ENCODE measurements at regions not wholly inside any gene's neighbourhood (a gene's known extent, or its start where the extent isn't known, plus 50 kb on each side); places are given as distances from the start of the nearest gene placed in this dataset.
A peak's percentile ranks its signal among the peaks of the same experiment; 100 is the strongest.

DNA sequence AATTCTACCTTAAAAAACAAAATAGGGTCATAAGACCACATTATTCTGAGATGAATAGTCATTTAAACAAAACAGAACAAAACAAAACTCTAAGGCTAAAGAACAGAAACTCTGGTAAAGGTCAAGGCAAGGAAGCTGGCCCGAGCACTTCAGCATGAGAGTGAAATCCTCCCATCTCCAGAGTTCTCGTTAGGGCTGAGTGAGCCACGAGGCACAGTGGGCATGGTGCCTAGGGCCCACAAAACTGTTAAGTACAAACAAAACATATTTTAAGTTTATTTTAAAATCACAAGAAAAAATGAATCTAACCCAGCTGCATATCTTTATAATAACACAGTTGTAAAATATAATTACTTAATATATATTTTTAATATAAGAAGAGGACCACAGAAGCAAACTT is 417.8 kb upstream of the GBE1 start:
- no peak overlapping the region for H3K27ac ChIP-seq
- no peaks in the 10 kb centered on the region for H3K4me1 ChIP-seq
- no peak overlapping the region for H3K4me3 ChIP-seq
- no peaks in the 10 kb centered on the region for H3K36me3 ChIP-seq
- TF ChIP-seq, protein P1, sequence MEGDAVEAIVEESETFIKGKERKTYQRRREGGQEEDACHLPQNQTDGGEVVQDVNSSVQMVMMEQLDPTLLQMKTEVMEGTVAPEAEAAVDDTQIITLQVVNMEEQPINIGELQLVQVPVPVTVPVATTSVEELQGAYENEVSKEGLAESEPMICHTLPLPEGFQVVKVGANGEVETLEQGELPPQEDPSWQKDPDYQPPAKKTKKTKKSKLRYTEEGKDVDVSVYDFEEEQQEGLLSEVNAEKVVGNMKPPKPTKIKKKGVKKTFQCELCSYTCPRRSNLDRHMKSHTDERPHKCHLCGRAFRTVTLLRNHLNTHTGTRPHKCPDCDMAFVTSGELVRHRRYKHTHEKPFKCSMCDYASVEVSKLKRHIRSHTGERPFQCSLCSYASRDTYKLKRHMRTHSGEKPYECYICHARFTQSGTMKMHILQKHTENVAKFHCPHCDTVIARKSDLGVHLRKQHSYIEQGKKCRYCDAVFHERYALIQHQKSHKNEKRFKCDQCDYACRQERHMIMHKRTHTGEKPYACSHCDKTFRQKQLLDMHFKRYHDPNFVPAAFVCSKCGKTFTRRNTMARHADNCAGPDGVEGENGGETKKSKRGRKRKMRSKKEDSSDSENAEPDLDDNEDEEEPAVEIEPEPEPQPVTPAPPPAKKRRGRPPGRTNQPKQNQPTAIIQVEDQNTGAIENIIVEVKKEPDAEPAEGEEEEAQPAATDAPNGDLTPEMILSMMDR (IDR thresholded peaks at IDR 0.05), result no peak
- no peak for TF ChIP-seq POLR2A (IDR thresholded peaks at IDR 0.05)
- no peaks in the 10 kb centered on the region for H3K27me3 ChIP-seq
- 63 to 66% methylated on average over 3 of the region's 3 CpGs for WGBS, 2 donors
- intact Hi-C loops (cut with DNase I), result no loop called here
- no peaks in the 10 kb centered on the region for H3K9me3 ChIP-seq
- DNase-seq, result no peak

DNA sequence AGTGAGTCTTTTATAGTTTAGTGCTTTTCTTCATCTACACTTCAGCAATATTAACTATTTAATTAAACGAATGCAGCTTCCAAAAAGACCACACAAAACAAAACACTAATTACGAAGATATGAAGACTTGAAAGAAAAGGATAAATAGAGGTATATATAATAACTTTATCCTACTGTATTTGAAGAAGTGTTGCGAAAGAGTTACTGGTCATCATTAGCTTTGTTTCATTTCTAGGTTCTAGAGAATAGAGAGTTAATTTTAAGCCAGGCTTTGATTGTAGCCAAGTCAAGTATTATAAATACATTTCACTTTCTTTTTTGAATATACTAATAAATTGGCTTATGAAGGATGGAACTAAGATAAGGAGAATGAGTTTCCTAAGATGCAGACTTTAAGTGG is 416.8 kb upstream of the GBE1 start:
- H3K4me3 ChIP-seq, result no peak overlapping the region
- no peak overlapping the region for H3K27ac ChIP-seq
- H3K4me1 ChIP-seq, result no peaks in the 10 kb centered on the region
- no peaks in the 10 kb centered on the region for H3K9me3 ChIP-seq
- WGBS, 2 donors, result 79 to 83% methylated on average over 3 of the region's 3 CpGs
- H3K27me3 ChIP-seq, result no peaks in the 10 kb centered on the region
- no peaks in the 10 kb centered on the region for H3K36me3 ChIP-seq
- no peak for DNase-seq
- intact Hi-C loops (cut with DNase I), result no loop called here
- TF ChIP-seq POLR2A (IDR thresholded peaks at IDR 0.05), result no peak
- TF ChIP-seq, protein P1 (IDR thresholded peaks at IDR 0.05), result no peak

DNA sequence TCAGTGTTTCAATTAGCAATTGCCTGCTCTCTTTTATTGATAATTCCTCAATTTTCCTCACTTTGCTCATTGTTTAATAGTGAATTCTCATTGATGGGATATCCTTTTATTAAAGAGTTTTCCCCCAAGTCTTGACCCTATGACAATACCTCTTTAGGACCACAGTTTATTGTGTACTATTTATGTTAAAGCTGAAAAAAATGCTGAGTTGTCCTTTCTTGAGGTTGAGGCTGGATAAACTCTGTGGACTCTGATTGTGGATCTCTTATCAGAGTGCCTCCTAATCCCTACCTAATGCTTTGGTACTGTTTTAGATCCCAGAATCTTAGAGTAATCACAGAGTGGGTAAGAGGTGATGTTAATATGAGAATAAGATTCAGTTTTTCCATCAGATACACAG is 416.3 kb upstream of the GBE1 start:
- no peaks in the 10 kb centered on the region for H3K27me3 ChIP-seq
- H3K9me3 ChIP-seq, result no peaks in the 10 kb centered on the region
- H3K4me1 ChIP-seq, result no peaks in the 10 kb centered on the region
- no peaks in the 10 kb centered on the region for H3K36me3 ChIP-seq
- H3K4me3 ChIP-seq, result no peak overlapping the region
- intact Hi-C loops (cut with DNase I), result no loop called here
- no peak for DNase-seq
- TF ChIP-seq, protein P1 (IDR thresholded peaks at IDR 0.05), result no peak
- no peak for TF ChIP-seq POLR2A (IDR thresholded peaks at IDR 0.05)
- no peak overlapping the region for H3K27ac ChIP-seq

DNA sequence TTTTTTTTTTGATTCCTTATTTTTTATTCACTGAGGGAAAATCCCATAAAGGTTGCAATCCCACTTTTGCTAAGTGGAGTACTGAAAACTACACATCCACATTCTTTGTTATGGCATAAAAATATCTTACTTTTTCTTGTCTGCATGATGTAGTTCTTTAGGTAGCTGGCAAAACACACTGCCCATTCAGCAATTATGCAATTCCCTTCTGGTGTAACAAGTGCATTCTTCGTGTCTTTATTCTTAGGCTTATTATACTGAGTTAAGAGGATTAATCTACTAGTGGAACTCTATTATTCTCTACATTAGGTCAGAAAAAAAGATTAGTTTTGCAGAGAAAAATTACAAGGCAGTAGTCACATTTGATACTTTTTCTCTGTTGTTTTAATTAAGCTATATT is 403.8 kb upstream of the GBE1 start:
- Histone ChIP-seq H3K4me1 (no peaks in the 10 kb centered on the region), H3K4me3 (no peak overlapping the region), H3K9me3 (no peaks in the 10 kb centered on the region), H3K36me3 (no peaks in the 10 kb centered on the region), H3K27me3 (no peaks in the 10 kb centered on the region), H3K27ac (no peak overlapping the region)
- no peak for DNase-seq
- TF ChIP-seq, protein P1 (IDR thresholded peaks at IDR 0.05), result no peak
- intact Hi-C loops (cut with DNase I), result no loop called here
- 24 to 42% methylated on average over 1 of the region's 1 CpG for WGBS, 2 donors

DNA sequence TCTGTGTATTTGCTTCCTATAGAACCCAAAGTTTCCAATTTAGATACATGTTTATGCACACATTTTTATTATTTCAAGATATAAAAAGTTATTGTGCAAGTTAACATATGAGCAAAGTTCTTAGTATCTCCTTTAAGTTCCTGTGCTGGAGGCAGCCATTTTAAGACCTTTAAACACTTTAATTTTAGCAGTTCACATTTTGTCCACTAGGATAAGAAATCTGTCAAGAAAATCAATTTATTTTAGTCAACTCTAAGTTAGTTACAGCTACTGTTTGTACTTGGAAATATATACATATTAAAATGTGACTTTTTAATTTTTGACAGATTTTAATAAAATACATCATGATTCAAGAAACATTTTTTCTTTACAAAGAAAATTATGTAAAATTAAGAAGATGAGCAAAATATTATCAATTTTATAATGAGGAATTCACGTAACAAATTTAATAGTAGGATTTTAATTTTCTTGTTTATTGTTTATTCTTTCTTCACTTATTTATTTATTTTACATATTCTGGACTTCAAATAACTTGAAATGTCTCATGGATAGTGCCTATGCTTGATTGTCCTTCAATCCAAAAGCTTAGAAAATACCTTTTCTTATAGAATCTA is 402.6 kb upstream of the GBE1 start:
- no peak for DNase-seq
- Histone ChIP-seq H3K9me3 (no peaks in the 10 kb centered on the region), H3K27me3 (no peaks in the 10 kb centered on the region), H3K4me1 (no peaks in the 10 kb centered on the region), H3K4me3 (no peak overlapping the region), H3K36me3 (no peaks in the 10 kb centered on the region), H3K27ac (no peak overlapping the region)
- intact Hi-C loops (cut with DNase I), result no loop called here
- no peak for TF ChIP-seq POLR2A (IDR thresholded peaks at IDR 0.05)
- TF ChIP-seq, protein P1 (IDR thresholded peaks at IDR 0.05), result peak in 3 of 6 experiments; percentile 15 to 43 (median 30)
- 81 to 88% methylated on average over 1 of the region's 1 CpG for WGBS, 2 donors
